Epithelial cell of proximal tubule (primary cell): ENCODE measurements at regions not wholly inside any gene's neighbourhood (a gene's known extent, or its start where the extent isn't known, plus 50 kb on each side); places are given as distances from the start of the nearest gene placed in this dataset.
A peak's percentile ranks its signal among the peaks of the same experiment; 100 is the strongest.
"Not testable (repeated sequence)": the region's sequence is repeated elsewhere in the genome, so short reads cannot be mapped to it uniquely, and the experiment has no call there.

Experiments used
- DNase-seq: peaks from one replicate; pipeline ENCODE4 v3.0.0-alpha.2; 2011; ENCODE audit warnings: low read depth
- H3K4me3 ChIP-seq: 2 replicates; pipeline ENCODE4 v1.5.1; 2011; ENCODE audit warnings: low read depth, mild to moderate bottlenecking, low read length
- TF ChIP-seq, protein P1 (sequence below): conservative IDR thresholded peaks from 2 replicates; pipeline ENCODE4 v1.5.1; 2012; ENCODE audit warnings: low read depth, mild to moderate bottlenecking, low read length

DNA sequence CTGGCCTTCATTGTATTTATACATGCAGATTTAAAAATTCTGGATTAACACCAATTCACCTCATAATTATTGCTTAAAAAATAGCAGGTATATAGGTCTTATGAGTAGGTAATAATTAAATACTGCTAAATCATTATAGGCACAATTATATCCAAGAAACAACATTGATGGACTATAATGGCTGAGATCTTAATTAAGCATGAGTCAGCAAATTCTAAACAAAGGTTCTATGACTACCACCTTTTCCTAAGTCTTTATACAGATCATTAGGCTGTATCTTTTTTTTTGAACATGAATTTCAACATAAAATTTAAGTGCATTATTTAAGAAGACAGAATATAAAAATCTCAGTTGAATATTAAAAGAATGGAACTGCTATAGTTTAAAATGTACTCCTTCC, 1678.7 kb upstream of the PCDH10 start:
- no peak overlapping the region for H3K4me3 ChIP-seq
- no peak for DNase-seq
- TF ChIP-seq, protein P1, sequence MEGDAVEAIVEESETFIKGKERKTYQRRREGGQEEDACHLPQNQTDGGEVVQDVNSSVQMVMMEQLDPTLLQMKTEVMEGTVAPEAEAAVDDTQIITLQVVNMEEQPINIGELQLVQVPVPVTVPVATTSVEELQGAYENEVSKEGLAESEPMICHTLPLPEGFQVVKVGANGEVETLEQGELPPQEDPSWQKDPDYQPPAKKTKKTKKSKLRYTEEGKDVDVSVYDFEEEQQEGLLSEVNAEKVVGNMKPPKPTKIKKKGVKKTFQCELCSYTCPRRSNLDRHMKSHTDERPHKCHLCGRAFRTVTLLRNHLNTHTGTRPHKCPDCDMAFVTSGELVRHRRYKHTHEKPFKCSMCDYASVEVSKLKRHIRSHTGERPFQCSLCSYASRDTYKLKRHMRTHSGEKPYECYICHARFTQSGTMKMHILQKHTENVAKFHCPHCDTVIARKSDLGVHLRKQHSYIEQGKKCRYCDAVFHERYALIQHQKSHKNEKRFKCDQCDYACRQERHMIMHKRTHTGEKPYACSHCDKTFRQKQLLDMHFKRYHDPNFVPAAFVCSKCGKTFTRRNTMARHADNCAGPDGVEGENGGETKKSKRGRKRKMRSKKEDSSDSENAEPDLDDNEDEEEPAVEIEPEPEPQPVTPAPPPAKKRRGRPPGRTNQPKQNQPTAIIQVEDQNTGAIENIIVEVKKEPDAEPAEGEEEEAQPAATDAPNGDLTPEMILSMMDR: no peak

DNA sequence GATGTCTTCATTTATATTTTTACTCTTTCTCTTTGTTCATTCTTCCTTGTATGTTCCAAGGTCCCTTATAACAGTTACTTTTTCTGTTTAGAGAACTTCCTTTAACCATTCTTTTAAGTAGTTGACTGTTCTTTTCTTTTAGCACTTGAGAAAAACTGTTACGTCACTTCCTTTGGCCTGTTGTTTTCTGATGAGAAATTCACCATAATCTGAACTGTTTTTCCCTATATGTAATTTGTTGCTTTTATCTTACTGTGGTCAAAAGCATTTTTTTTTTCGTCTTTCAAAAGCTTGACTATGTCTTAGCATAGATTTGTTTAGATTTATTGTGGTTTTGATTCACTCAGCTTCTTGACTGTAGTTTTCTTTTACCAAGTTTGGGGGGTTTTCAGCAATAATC, 1660.3 kb upstream of the PCDH10 start:
- H3K4me3 ChIP-seq: no peak overlapping the region
- TF ChIP-seq, protein P1: no peak
- no peak for DNase-seq

DNA sequence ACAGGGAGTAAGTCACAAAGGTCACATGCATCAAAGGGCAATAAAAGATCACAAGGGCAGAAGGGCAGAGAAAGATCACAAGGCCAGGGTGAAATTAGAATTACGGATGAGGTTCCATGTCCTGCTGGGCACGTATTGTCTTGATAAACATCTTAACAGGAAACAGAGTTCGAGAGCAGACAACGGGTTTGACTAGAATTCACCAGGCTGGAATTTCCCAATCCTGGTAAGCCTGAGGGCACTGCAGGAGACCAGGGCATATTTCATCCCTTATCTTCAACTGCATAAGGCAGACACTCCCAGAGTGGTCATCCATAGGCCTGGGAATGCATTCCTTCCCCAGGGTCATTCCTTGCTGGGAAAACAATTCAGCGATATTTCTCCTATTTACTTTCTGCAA, 1652.9 kb upstream of the PCDH10 start:
- DNase-seq, H3K4me3 ChIP-seq: not testable (repeated sequence)

DNA sequence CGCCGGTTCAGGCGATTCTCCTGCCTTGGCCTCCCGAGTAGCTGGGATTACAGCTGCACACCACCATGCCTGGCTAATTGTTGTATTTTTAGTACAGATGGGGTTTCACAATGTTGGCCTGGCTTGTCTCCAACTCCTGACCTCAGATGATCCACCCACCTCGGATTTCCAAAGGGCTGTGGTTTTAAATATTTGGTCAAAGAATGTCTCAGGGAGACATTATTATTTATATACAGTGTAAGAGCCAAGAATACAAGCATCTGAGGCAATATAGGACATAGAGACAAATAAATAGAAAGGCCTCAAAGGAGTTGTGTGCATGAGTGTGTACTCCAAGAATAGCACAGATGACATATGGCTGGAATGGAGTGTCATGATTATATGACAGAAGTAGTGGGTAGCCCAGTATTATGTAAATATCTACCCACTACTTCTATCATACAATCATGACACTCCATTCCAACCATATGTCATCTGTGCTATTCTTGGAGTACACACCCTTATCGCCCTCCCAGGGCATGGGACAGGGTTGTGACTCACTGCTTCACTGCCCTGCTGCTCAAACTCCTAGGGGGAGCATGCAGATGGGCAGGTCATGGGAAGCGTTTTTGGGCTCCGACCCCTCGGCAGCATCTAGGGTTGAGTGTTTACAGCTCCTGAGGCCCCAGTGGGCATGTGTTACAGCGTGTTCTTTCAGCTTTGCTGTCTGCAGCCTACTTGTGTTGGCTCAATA, 1649.8 kb upstream of the PCDH10 start:
- H3K4me3 ChIP-seq: no peak overlapping the region
- peak; percentile 35 for DNase-seq
- TF ChIP-seq, protein P1: no peak

DNA sequence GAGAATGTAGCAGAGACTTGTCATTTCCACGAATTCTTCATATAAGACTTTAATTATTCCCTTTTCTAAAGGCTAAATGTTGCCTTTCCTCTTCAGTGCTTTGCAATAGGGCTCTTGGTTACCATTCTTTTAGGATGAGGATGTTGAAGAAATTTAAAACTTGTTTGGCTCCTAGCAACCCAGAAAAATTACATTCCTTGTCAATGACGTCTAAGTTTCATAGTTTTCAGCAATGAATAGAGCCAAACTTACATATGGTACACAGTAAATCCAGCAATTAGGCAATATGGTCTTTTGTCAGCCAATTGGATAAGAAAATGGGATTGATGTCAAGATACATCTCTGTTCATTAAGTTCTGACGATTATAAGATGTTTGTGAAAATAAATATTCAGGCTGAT, 1639.6 kb upstream of the PCDH10 start:
- TF ChIP-seq, protein P1: no peak
- no peak overlapping the region for H3K4me3 ChIP-seq
- DNase-seq: no peak

DNA sequence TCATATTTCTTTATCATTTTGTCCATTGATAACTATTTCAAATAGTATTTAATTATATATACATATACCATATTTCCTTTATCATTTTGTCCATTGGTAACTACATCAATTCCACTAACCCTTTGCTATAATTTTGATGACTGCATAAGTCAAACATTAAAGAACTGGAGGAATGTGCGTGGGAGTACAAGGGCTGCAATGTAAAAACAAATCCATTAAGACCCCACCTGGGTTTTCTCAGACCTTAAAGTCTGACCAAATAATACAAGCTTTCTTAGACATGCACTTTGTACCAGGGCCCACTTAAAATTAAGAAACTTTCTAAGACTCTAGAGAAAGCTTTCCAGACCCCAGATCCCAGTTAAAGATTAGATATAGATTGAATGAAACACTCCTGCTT, 1622.4 kb upstream of the PCDH10 start:
- TF ChIP-seq, protein P1: no peak
- no peak for DNase-seq
- no peak overlapping the region for H3K4me3 ChIP-seq

DNA sequence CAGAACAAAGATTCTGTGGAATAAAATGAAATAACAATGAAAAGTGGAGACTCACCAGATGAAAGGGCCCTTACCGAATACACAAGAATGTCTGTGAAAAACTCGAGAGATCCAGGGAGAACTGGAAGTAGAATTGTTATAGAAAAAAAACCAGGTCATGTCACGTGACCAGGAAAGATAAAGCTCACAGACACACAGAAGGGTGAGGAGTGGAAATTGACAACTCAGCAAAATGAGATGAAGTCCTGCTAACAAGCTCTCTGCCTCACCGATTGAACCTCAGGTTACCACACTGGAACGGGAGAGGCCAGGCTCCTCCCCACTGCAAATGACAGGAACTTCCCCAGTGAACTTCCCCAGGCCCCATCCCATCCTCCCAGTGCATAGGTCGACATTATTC, 1618.0 kb upstream of the PCDH10 start:
- TF ChIP-seq, protein P1: no peak
- H3K4me3 ChIP-seq: no peak overlapping the region
- DNase-seq: no peak
